Left cardiac atrium (tissue), 4 donors: ENCODE measurements at regions not wholly inside any gene's neighbourhood (a gene's known extent, or its start where the extent isn't known, plus 50 kb on each side); places are given as distances from the start of the nearest gene placed in this dataset.

Experiments
- ATAC-seq, 2 donors: fragments of 200-7000 bp; cut with Tn5 transposase; one replicate each; pipeline ENCODE4 v1.9.1; 2020; ENCODE audit warnings: mild to moderate bottlenecking in 2 of 2, moderate library complexity in 2 of 2
- DNase-seq: peaks from one replicate; pipeline ENCODE4 v3.0.0-alpha.2; 2020
- intact Hi-C, 2 donors: fragments of 100-400 bp; cut with DNase I; formaldehyde crosslinking; loops; one replicate each; pipeline versions ENCODE4 v1.14.1 to v1.15.1; 2022 to 2023
- donor health status: DM: no; HTN: yes; CAD: no.
- donor health status: DM: no; HTN: yes; CAD: no; lungs with severe emphysema.
- donor health status: DM: yes; HTN: yes; CAD: no.
- donor health status: Dilated cardiomyopathy.

- intact Hi-C loops: loop anchor here in 1 of 2 donors (10.0 kb wide), 1 partner anchor 63 kb away; no protein-coding TSS in a partner anchor
- ATAC-seq (no peak), DNase-seq (no peak)
Measured at GRCh38 chr5:68377733-68378132, 162.2 kb downstream of the PIK3R1 start.

- ATAC-seq: no peak
- intact Hi-C loops: loop anchor here in 1 of 2 donors (10.0 kb wide), 1 partner anchor 64 kb away; no protein-coding TSS in a partner anchor
Measured at GRCh38 chr5:68378204-68378820, 162.8 kb downstream of the PIK3R1 start.

GRCh38 chr5:68379275-68380036, 163.9 kb downstream of the PIK3R1 start:
- ATAC-seq (peak; percentile 33 to 41), DNase-seq (no peak)

More at GRCh38 chr5:68378204-68378820, 162.8 kb downstream of the PIK3R1 start:
- DNase-seq: no peak

GRCh38 chr5:68380078-68380477, 164.5 kb downstream of the PIK3R1 start:
- no peak for ATAC-seq
- no peak for DNase-seq
- intact Hi-C loops: no loop called here

More at GRCh38 chr5:68379275-68380036, 163.9 kb downstream of the PIK3R1 start:
- intact Hi-C loops: loop anchor here in 1 of 2 donors (10.0 kb wide), 1 partner anchor 65 kb away; no protein-coding TSS in a partner anchor

- no peak for ATAC-seq
- intact Hi-C loops: no loop called here
- no peak for DNase-seq
Measured at GRCh38 chr5:68381060-68381459, 165.5 kb downstream of the PIK3R1 start.

- intact Hi-C loops: no loop called here
- ATAC-seq: peak in 1 of 2 donors; percentile 58
- DNase-seq: no peak
Measured at GRCh38 chr5:68381909-68382308, 166.4 kb downstream of the PIK3R1 start.

- intact Hi-C loops: no loop called here
- ATAC-seq (no peak), DNase-seq (no peak)
Measured at GRCh38 chr5:68382640-68383039, 167.1 kb downstream of the PIK3R1 start.

GRCh38 chr5:68383888-68384310, 168.3 kb downstream of the PIK3R1 start:
- DNase-seq (no peak), ATAC-seq (no peak)
- intact Hi-C loops: no loop called here

- intact Hi-C loops: no loop called here
- DNase-seq: no peak
- no peak for ATAC-seq
Measured at GRCh38 chr5:68384936-68385594, 169.5 kb downstream of the PIK3R1 start.

GRCh38 chr5:68385936-68386335, 170.4 kb downstream of the PIK3R1 start:
- intact Hi-C loops: no loop called here
- DNase-seq (no peak), ATAC-seq (no peak)

- intact Hi-C loops: no loop called here
- DNase-seq (no peak), ATAC-seq (no peak)
Measured at GRCh38 chr5:68387074-68387796, 171.7 kb downstream of the PIK3R1 start.

GRCh38 chr5:68389618-68390017, 174.1 kb downstream of the PIK3R1 start:
- no peak for ATAC-seq
- intact Hi-C loops: no loop called here
- DNase-seq: no peak

- intact Hi-C loops: no loop called here
- DNase-seq (no peak), ATAC-seq (no peak)
Measured at GRCh38 chr5:68392617-68393016, 177.1 kb downstream of the PIK3R1 start.

- intact Hi-C loops: no loop called here
- ATAC-seq (no peak), DNase-seq (no peak)
Measured at GRCh38 chr5:68395302-68395701, 179.7 kb downstream of the PIK3R1 start.

GRCh38 chr5:68395926-68396511, 180.5 kb downstream of the PIK3R1 start:
- ATAC-seq: no peak
- intact Hi-C loops: no loop called here
- no peak for DNase-seq

GRCh38 chr5:68396722-68397121, 181.2 kb downstream of the PIK3R1 start:
- ATAC-seq (no peak), DNase-seq (no peak)
- intact Hi-C loops: no loop called here

- intact Hi-C loops: no loop called here
- no peak for ATAC-seq
- no peak for DNase-seq
Measured at GRCh38 chr5:68398146-68398812, 182.7 kb downstream of the PIK3R1 start.

GRCh38 chr5:68403301-68403700, 187.7 kb downstream of the PIK3R1 start:
- no peak for ATAC-seq
- intact Hi-C loops: no loop called here
- no peak for DNase-seq

GRCh38 chr5:68404246-68404645, 188.7 kb downstream of the PIK3R1 start:
- ATAC-seq (no peak), DNase-seq (no peak)
- intact Hi-C loops: no loop called here
